ENCODE measurements at regions not wholly inside any gene's neighbourhood (a gene's known extent, or its start where the extent isn't known, plus 50 kb on each side); places are given as distances from the start of the nearest gene placed in this dataset.

GRCh38 chr1:59199147-59199546, 97.7 kb upstream of the FGGY start:
- no peak for TF ChIP-seq CTCF (IDR thresholded peaks at IDR 0.05; ENCODE audit: insufficient read depth, low read depth, low read length)
- TF ChIP-seq EZH2 (IDR thresholded peaks at IDR 0.05; ENCODE audit: insufficient read depth, low read length): no peak

All from astrocyte (in vitro differentiated cells and primary cell).